IMR-90 (cell line): ENCODE measurements at regions not wholly inside any gene's neighbourhood (a gene's known extent, or its start where the extent isn't known, plus 50 kb on each side); places are given as distances from the start of the nearest gene placed in this dataset.

Source experiments
- ATAC-seq: fragments of 200-7000 bp; cut with Tn5 transposase; 2 replicates; pipeline ENCODE4 v1.9.1; 2020; ENCODE audit warnings: low read depth, mild to moderate bottlenecking, moderate library complexity
- BruUV-seq: library from RNA; stranded (reverse); fragments of 400-500 nt; replicated peaks from 2 replicates; lab custom pipeline; 2021; lab: Mats Ljungman, UMichigan
- CTCF ChIA-PET: fragments of 300-600 bp; formaldehyde crosslinking; extraction: SDS; loops from one replicate; lab custom pipeline; 2021; ENCODE audit warnings: antibody characterized with exemption; lab: Yijun Ruan, JAX
- POLR2A ChIA-PET: fragments of 300-600 bp; sonication (Branson Sonifier 250); formaldehyde crosslinking; loops from one replicate; lab custom pipeline; 2022; ENCODE audit warnings: antibody characterized with exemption; ENCODE audit not compliant: unreplicated experiment; lab: Charles Lee
- DNase-seq: peaks from one replicate; pipeline ENCODE4 v3.0.0; 2013
- H2AFZ ChIP-seq: replicated peaks from 2 replicates; pipeline ENCODE3; 2013; ENCODE audit warnings: low read length, mild to moderate bottlenecking; ENCODE audit not compliant: poor library complexity
- H2AK5ac ChIP-seq: 2 replicates; pipeline ENCODE4 v1.6.1; 2013; ENCODE audit warnings: low read depth, low read length, inconsistent platforms
- H2AK9ac ChIP-seq: replicated peaks from 2 replicates; pipeline ENCODE3; 2013; ENCODE audit warnings: mild to moderate bottlenecking, low read depth, low read length, moderate library complexity; ENCODE audit not compliant: poor library complexity
- H2BK120ac ChIP-seq: 2 replicates; pipeline ENCODE4 v1.6.1; 2013; ENCODE audit warnings: low read depth, low read length, inconsistent platforms
- H2BK15ac ChIP-seq: 3 replicates; pipeline ENCODE4 v1.6.1; 2013; ENCODE audit warnings: low read depth, low read length, inconsistent platforms
- H2BK20ac ChIP-seq: 2 replicates; pipeline ENCODE4 v1.6.1; 2013; ENCODE audit warnings: low read depth, mild to moderate bottlenecking, inconsistent platforms, low read length, moderate library complexity
- H2BK5ac ChIP-seq: 2 replicates; pipeline ENCODE4 v1.6.1; 2013; ENCODE audit warnings: mild to moderate bottlenecking, low read depth, low read length, inconsistent platforms; ENCODE audit not compliant: poor library complexity, severe bottlenecking
- H3K14ac ChIP-seq: replicated peaks from 2 replicates; pipeline ENCODE4 v1.6.1; 2013; ENCODE audit warnings: low read depth, low read length, inconsistent platforms
- H3K18ac ChIP-seq: 2 replicates; pipeline ENCODE4 v1.6.1; 2013; ENCODE audit warnings: low read depth, low read length, control low read depth
- H3K23ac ChIP-seq: 2 replicates; pipeline ENCODE4 v1.6.1; 2013; ENCODE audit warnings: low read depth, low read length, inconsistent platforms
- H3K27ac ChIP-seq: 2 replicates; pipeline ENCODE4 v1.5.1; 2013; ENCODE audit warnings: mild to moderate bottlenecking, control low read depth, low read length; ENCODE audit not compliant: insufficient read depth
- H3K27me3 ChIP-seq: 2 replicates; pipeline ENCODE4 v1.6.1; 2013; ENCODE audit warnings: low read length; ENCODE audit not compliant: control insufficient read depth, insufficient read depth
- H3K36me3 ChIP-seq: 2 replicates; pipeline ENCODE4 v1.6.1; 2013; ENCODE audit warnings: low read length, mixed read lengths; ENCODE audit not compliant: control insufficient read depth, insufficient read depth
- H3K4ac ChIP-seq: 2 replicates; pipeline ENCODE4 v1.6.1; 2013; ENCODE audit warnings: low read depth, low read length, inconsistent platforms
- H3K4me1 ChIP-seq: 2 replicates; pipeline ENCODE4 v1.6.1; 2013; ENCODE audit warnings: low read length, mixed read lengths; ENCODE audit not compliant: control insufficient read depth, insufficient read depth
- H3K4me2 ChIP-seq: 2 replicates; pipeline ENCODE4 v1.6.1; 2013; ENCODE audit warnings: low read depth, mild to moderate bottlenecking, control low read depth, low read length, moderate library complexity
- H3K4me3 ChIP-seq: 2 replicates; pipeline ENCODE4 v1.5.1; 2013; ENCODE audit warnings: low read depth, mild to moderate bottlenecking, control low read depth, low read length, moderate library complexity; ENCODE audit not compliant: insufficient read depth
- H3K56ac ChIP-seq: 2 replicates; pipeline ENCODE4 v1.6.1; 2013; ENCODE audit warnings: low read length, inconsistent platforms; ENCODE audit not compliant: insufficient read depth; ENCODE audit errors: extremely low read depth
- H3K79me1 ChIP-seq, 2 experiments: 2 replicates each; pipeline ENCODE4 v1.6.1; 2013; ENCODE audit warnings: low read length in 2 of 2, inconsistent platforms in 1 of 2, low read depth in 1 of 2
- H3K9ac ChIP-seq: 2 replicates; pipeline ENCODE4 v1.6.1; 2013; ENCODE audit warnings: low read depth, low read length, control low read depth
- H3K9me1 ChIP-seq: 2 replicates; pipeline ENCODE4 v1.6.1; 2013; ENCODE audit warnings: low read length, inconsistent platforms; ENCODE audit not compliant: insufficient read depth
- H3K9me3 ChIP-seq: 2 replicates; pipeline ENCODE4 v1.6.1; 2013; ENCODE audit warnings: low read length; ENCODE audit not compliant: control insufficient read depth, insufficient read depth
- H4K20me1 ChIP-seq: 2 replicates; pipeline ENCODE4 v1.6.1; 2013; ENCODE audit warnings: low read length, inconsistent platforms; ENCODE audit not compliant: insufficient read depth
- H4K5ac ChIP-seq: 2 replicates; pipeline ENCODE4 v1.6.1; 2013; ENCODE audit warnings: mild to moderate bottlenecking, low read depth, low read length, control low read depth
- H4K8ac ChIP-seq, 2 experiments: 2 replicates each; pipeline ENCODE4 v1.6.1; 2013; ENCODE audit warnings: low read depth in 2 of 2, low read length in 2 of 2, control low read depth in 1 of 2, inconsistent platforms in 1 of 2
- H4K91ac ChIP-seq: 2 replicates; pipeline ENCODE4 v1.6.1; 2013; ENCODE audit warnings: low read depth, low read length, inconsistent platforms; ENCODE audit not compliant: insufficient read depth
- RFX5 ChIP-seq: IDR thresholded peaks from 2 replicates; pipeline ENCODE4 v1.8.0; 2012; ENCODE audit warnings: low read depth, mild to moderate bottlenecking, low read length, moderate library complexity
- WGBS, 2 experiments: methylation state at CpG; one replicate each; pipeline versions ENCODE4 v1.1.5 to v1.1.7; 2013; ENCODE audit warnings: missing lambda C conversion rate in 2 of 2; ENCODE audit not compliant: insufficient read length in 1 of 2; ENCODE audit errors: extremely low coverage in 2 of 2; 5-methylcytosine and 5-hydroxymethylcytosine counted together
- dilution Hi-C: fragments of 300-500 bp; cut with HindIII; formaldehyde crosslinking; loops from one replicate; pipeline ENCODE4 v1.14.3; 2018; ENCODE audit warnings: low sequenced_read_pairs; ENCODE audit not compliant: unreplicated experiment
- in situ Hi-C: fragments of 300-500 bp; cut with MboI; formaldehyde crosslinking; loops from 3 replicates; pipeline ENCODE4 v1.14.3; 2019; ENCODE audit warnings: low sequenced_read_pairs, inconsistent platforms, mixed read lengths
- intact Hi-C: fragments of 100-400 bp; cut with micrococcal nuclease; formaldehyde crosslinking; loops from 2 replicates; pipeline ENCODE4 v1.10.0; 2022

DNA sequence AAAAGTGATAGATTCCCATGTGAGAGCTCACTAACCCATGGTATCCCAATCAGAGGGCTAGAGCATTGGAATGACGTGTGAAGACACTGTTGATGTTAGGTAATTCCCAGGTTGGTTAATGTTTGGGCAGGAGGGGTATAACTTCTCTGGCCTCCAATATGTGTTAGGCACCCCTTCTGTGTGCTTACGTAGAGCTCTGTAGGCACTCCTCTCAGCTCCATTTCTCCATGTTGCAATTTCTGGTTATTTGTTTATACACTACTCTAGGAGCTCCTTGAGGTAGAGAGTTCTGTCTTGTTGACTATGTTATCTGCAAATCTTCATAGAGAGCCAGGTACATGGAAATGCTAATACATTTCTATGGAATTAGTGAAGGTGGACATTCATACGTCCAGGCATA lies 153.5 kb downstream of the RPIA start:
- no peaks in the 10 kb centered on the region for H3K79me1 ChIP-seq
- dilution Hi-C loops (no loop called here), intact Hi-C loops (no loop called here), in situ Hi-C loops (no loop called here)
- ChIA-PET POLR2A (no interaction called here), CTCF (interaction anchor here (0.9 kb wide), 1 partner anchor 13 kb away, joined by 3 read pairs; no protein-coding TSS in a partner anchor)
- H2BK5ac ChIP-seq = no peak overlapping the region
- no peak overlapping the region for H2AK5ac ChIP-seq
- H3K9ac ChIP-seq = no peak overlapping the region
- no peaks in the 10 kb centered on the region for H3K36me3 ChIP-seq
- no peak overlapping the region for H3K14ac ChIP-seq
- H2AK9ac ChIP-seq = no peak overlapping the region
- no peak overlapping the region for H4K5ac ChIP-seq
- H3K23ac ChIP-seq = no peak overlapping the region
- DNase-seq (no peak), ATAC-seq (no peak)
- no peak overlapping the region for H3K27ac ChIP-seq
- no peak overlapping the region for H2BK120ac ChIP-seq
- WGBS, 2 experiments = 71% methylated on average over 1 of the region's 3 CpGs; no CpG with 5 or more reads in 1 of the 2 experiments
- no peak overlapping the region for H3K4me3 ChIP-seq
- no peaks in the 10 kb centered on the region for H3K27me3 ChIP-seq
- H3K4me1 ChIP-seq = no peaks in the 10 kb centered on the region
- no peak overlapping the region for H3K4me2 ChIP-seq
- H3K9me3 ChIP-seq = no peaks in the 10 kb centered on the region
- H4K91ac ChIP-seq = no peak overlapping the region
- H3K9me1 ChIP-seq = no peaks in the 10 kb centered on the region
- no peak overlapping the region for H3K18ac ChIP-seq
- no peak overlapping the region for H3K56ac ChIP-seq
- no peak overlapping the region for H2BK15ac ChIP-seq
- BruUV-seq = no TSS peak
- no peaks in the 10 kb centered on the region for H4K20me1 ChIP-seq
- no peak overlapping the region for H3K4ac ChIP-seq
- no peak for TF ChIP-seq RFX5
- no peak overlapping the region for H2AFZ ChIP-seq
- no peak overlapping the region for H4K8ac ChIP-seq
- no peak overlapping the region for H2BK20ac ChIP-seq
